ENCODE measurements at regions not wholly inside any gene's neighbourhood (a gene's known extent, or its start where the extent isn't known, plus 50 kb on each side); places are given as distances from the start of the nearest gene placed in this dataset.

DNA sequence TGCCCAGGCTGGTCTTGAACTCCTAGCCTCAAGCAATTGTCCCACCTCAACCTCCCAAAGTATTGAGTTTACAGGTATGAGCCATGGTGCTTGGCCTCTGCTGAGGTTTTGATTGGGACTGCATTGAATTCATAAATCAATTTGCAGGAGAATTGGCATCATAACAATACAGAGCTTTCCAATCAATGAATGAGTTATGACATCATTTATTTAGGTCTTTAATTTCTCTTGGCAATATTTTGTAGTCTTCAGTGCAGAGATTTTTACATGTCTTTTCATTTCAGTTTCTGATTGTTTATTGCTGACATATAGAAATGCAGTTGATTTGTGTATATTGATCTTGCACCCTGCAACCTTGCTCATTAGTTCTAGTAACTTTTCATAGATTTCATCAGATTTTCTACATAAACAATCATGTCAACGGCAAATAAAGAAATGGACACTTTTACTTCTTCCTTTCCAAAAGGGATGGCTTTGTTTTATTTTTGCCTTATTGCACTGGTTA, 119.9 kb downstream of the TFCP2L1 start:
- DNase-seq (ENCODE audit: low read depth): no peak
- TF ChIP-seq, protein P1, sequence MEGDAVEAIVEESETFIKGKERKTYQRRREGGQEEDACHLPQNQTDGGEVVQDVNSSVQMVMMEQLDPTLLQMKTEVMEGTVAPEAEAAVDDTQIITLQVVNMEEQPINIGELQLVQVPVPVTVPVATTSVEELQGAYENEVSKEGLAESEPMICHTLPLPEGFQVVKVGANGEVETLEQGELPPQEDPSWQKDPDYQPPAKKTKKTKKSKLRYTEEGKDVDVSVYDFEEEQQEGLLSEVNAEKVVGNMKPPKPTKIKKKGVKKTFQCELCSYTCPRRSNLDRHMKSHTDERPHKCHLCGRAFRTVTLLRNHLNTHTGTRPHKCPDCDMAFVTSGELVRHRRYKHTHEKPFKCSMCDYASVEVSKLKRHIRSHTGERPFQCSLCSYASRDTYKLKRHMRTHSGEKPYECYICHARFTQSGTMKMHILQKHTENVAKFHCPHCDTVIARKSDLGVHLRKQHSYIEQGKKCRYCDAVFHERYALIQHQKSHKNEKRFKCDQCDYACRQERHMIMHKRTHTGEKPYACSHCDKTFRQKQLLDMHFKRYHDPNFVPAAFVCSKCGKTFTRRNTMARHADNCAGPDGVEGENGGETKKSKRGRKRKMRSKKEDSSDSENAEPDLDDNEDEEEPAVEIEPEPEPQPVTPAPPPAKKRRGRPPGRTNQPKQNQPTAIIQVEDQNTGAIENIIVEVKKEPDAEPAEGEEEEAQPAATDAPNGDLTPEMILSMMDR (IDR thresholded peaks at IDR 0.05; ENCODE audit: insufficient read depth, low read depth, low read length, missing control alignments): no peak
- no peak overlapping the region for H3K4me3 ChIP-seq (ENCODE audit: low read depth, low read length)
